WTC11 (cell line): ENCODE measurements at regions not wholly inside any gene's neighbourhood (a gene's known extent, or its start where the extent isn't known, plus 50 kb on each side); places are given as distances from the start of the nearest gene placed in this dataset.

ENCODE experiments used
- ATAC-seq: fragments of 200-7000 bp; cut with Tn5 transposase; 2 replicates; pipeline ENCODE4 v1.10.0; 2021; ENCODE audit warnings: mild to moderate bottlenecking, moderate library complexity
- CTCF ChIA-PET: fragments of 300-600 bp; sonication (Branson Sonifier 250); formaldehyde crosslinking; loops from one replicate; lab custom pipeline; 2021; ENCODE audit warnings: antibody characterized with exemption; lab: Charles Lee
- POLR2A ChIA-PET: fragments of 350-600 bp; sonication (Branson Sonifier 250); formaldehyde crosslinking; loops from one replicate; lab custom pipeline; 2021; ENCODE audit warnings: antibody characterized with exemption; lab: Charles Lee
- DNase-seq: peaks from one replicate; pipeline ENCODE4 v3.0.0; 2021; ENCODE audit warnings: low spot score
- H3K27ac Mint-ChIP-seq: 2 replicates; pipeline ENCODE4 v1.8.0; 2021; ENCODE audit warnings: mixed read lengths
- H3K27me3 Mint-ChIP-seq: 2 replicates; pipeline ENCODE4 v1.8.0; 2021; ENCODE audit warnings: low read depth, mild to moderate bottlenecking, moderate library complexity, mixed read lengths
- H3K36me3 Mint-ChIP-seq: 2 replicates; pipeline ENCODE4 v1.8.0; 2021; ENCODE audit warnings: mixed read lengths
- H3K4me1 Mint-ChIP-seq: 2 replicates; pipeline ENCODE4 v1.8.0; 2022; ENCODE audit warnings: mixed read lengths
- H3K4me3 Mint-ChIP-seq: 2 replicates; pipeline ENCODE4 v1.8.0; 2021; ENCODE audit warnings: mild to moderate bottlenecking, moderate library complexity, mixed read lengths
- H3K9me3 Mint-ChIP-seq: 2 replicates; pipeline ENCODE4 v1.8.0; 2021; ENCODE audit warnings: mixed read lengths
- CREB1 ChIP-seq: sonication (generic); formaldehyde crosslinking; IDR thresholded peaks from 2 replicates; pipeline ENCODE4 v1.8.0; 2023; ENCODE audit warnings: mild to moderate bottlenecking, missing genetic modification reagents
- IRF2 ChIP-seq: sonication (generic); formaldehyde crosslinking; IDR thresholded peaks from 2 replicates; pipeline ENCODE4 v1.8.0; 2022; ENCODE audit warnings: low read depth, missing genetic modification reagents, borderline replicate concordance
- KAT7 ChIP-seq: sonication (generic); formaldehyde crosslinking; IDR thresholded peaks from 2 replicates; pipeline ENCODE4 v1.8.1; 2023; ENCODE audit warnings: missing genetic modification reagents, mild to moderate bottlenecking, borderline replicate concordance
- NR1H2 ChIP-seq: sonication (generic); formaldehyde crosslinking; IDR thresholded peaks from 2 replicates; pipeline ENCODE4 v1.9.0; 2021; ENCODE audit warnings: mild to moderate bottlenecking, moderate library complexity, missing genetic modification reagents
- RORB ChIP-seq: fragments of 250-450 bp; sonication (Bioruptor Pico); IDR thresholded peaks from 2 replicates; pipeline ENCODE4 v1.9.0; 2021; ENCODE audit warnings: mild to moderate bottlenecking
- SP1 ChIP-seq: sonication (generic); formaldehyde crosslinking; conservative IDR thresholded peaks from 2 replicates; pipeline ENCODE4 v1.8.1; 2022; ENCODE audit warnings: missing genetic modification reagents
- ZNF232 ChIP-seq: sonication (generic); formaldehyde crosslinking; IDR thresholded peaks from 2 replicates; pipeline ENCODE4 v1.8.0; 2022; ENCODE audit warnings: mild to moderate bottlenecking, missing genetic modification reagents
- ZNF263 ChIP-seq: sonication (generic); formaldehyde crosslinking; IDR thresholded peaks from 2 replicates; pipeline ENCODE4 v1.8.1; 2022; ENCODE audit warnings: low read depth, mild to moderate bottlenecking, moderate library complexity, missing genetic modification reagents
- ZNF317 ChIP-seq: sonication (generic); formaldehyde crosslinking; IDR thresholded peaks from 2 replicates; pipeline ENCODE4 v1.8.1; 2023; ENCODE audit warnings: low read depth, mild to moderate bottlenecking, moderate library complexity, missing genetic modification reagents, borderline replicate concordance
- ZNF396 ChIP-seq: fragments of 250-450 bp; sonication (Bioruptor Pico); IDR thresholded peaks from 2 replicates; pipeline ENCODE4 v1.8.0; 2021; ENCODE audit warnings: mild to moderate bottlenecking, moderate library complexity, borderline replicate concordance
- TF ChIP-seq, protein P1 (sequence below): sonication (generic); formaldehyde crosslinking; IDR thresholded peaks from 2 replicates; pipeline ENCODE4 v1.8.1; 2022; ENCODE audit warnings: missing genetic modification reagents, borderline replicate concordance
- TF ChIP-seq, protein P2 (sequence below): sonication (generic); formaldehyde crosslinking; IDR thresholded peaks from 2 replicates; pipeline ENCODE4 v1.8.0; 2022; ENCODE audit warnings: missing genetic modification reagents
- TF ChIP-seq, protein P3 (sequence below): fragments of 250-450 bp; sonication (Bioruptor Pico); IDR thresholded peaks from 2 replicates; pipeline ENCODE4 v2.1.2; 2022; ENCODE audit warnings: mild to moderate bottlenecking, moderate library complexity
- TF ChIP-seq, protein P4 (sequence below): fragments of 250-450 bp; sonication (Bioruptor Pico); IDR thresholded peaks from 2 replicates; pipeline ENCODE4 v1.9.0; 2021; ENCODE audit warnings: mild to moderate bottlenecking
- TF ChIP-seq, protein P5 (sequence below): sonication (generic); formaldehyde crosslinking; IDR thresholded peaks from 2 replicates; pipeline ENCODE4 v1.8.1; 2023; ENCODE audit warnings: mild to moderate bottlenecking, missing genetic modification reagents, moderate library complexity

DNA sequence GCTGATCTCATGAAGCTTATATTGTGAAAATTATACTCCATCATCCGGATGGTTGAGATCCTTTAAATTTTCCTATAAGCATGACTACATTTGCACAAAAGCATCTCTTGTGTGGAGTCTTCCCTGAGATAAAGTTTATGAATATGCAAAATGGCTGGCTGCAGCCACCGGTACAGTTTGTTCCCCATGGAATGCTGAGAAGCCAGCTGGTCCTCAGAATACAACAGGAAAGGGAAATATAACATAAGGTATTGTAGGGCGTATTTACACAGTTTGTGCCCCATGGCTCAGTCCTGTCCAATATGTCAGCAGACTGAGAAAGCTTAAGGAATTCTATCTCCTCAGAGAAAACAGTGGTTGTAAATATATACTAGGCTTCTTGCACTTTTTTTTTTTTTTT is 468.6 kb downstream of the CNTN6 start:
- no peak overlapping the region for H3K4me3 Mint-ChIP-seq
- H3K27ac Mint-ChIP-seq: no peak overlapping the region
- peaks cover 63% of the 10 kb centered on the region for H3K9me3 Mint-ChIP-seq
- no peak for ATAC-seq
- H3K36me3 Mint-ChIP-seq: peaks cover 50% of the 10 kb centered on the region
- DNase-seq: no peak
- H3K4me1 Mint-ChIP-seq: no peaks in the 10 kb centered on the region
- POLR2A ChIA-PET: no interaction called here
- TF ChIP-seq ZNF396 (CRISPR knock-in tag) (no peak), IRF2 (CRISPR knock-in tag) (no peak), ZNF232 (CRISPR knock-in tag) (no peak), RORB (no peak)
- TF ChIP-seq, protein P1, sequence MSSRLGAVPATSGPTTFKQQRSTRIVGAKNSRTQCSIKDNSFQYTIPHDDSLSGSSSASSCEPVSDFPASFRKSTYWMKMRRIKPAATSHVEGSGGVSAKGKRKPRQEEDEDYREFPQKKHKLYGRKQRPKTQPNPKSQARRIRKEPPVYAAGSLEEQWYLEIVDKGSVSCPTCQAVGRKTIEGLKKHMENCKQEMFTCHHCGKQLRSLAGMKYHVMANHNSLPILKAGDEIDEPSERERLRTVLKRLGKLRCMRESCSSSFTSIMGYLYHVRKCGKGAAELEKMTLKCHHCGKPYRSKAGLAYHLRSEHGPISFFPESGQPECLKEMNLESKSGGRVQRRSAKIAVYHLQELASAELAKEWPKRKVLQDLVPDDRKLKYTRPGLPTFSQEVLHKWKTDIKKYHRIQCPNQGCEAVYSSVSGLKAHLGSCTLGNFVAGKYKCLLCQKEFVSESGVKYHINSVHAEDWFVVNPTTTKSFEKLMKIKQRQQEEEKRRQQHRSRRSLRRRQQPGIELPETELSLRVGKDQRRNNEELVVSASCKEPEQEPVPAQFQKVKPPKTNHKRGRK: no peak
- TF ChIP-seq, protein P2, sequence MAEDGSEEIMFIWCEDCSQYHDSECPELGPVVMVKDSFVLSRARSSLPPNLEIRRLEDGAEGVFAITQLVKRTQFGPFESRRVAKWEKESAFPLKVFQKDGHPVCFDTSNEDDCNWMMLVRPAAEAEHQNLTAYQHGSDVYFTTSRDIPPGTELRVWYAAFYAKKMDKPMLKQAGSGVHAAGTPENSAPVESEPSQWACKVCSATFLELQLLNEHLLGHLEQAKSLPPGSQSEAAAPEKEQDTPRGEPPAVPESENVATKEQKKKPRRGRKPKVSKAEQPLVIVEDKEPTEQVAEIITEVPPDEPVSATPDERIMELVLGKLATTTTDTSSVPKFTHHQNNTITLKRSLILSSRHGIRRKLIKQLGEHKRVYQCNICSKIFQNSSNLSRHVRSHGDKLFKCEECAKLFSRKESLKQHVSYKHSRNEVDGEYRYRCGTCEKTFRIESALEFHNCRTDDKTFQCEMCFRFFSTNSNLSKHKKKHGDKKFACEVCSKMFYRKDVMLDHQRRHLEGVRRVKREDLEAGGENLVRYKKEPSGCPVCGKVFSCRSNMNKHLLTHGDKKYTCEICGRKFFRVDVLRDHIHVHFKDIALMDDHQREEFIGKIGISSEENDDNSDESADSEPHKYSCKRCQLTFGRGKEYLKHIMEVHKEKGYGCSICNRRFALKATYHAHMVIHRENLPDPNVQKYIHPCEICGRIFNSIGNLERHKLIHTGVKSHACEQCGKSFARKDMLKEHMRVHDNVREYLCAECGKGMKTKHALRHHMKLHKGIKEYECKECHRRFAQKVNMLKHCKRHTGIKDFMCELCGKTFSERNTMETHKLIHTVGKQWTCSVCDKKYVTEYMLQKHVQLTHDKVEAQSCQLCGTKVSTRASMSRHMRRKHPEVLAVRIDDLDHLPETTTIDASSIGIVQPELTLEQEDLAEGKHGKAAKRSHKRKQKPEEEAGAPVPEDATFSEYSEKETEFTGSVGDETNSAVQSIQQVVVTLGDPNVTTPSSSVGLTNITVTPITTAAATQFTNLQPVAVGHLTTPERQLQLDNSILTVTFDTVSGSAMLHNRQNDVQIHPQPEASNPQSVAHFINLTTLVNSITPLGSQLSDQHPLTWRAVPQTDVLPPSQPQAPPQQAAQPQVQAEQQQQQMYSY (CRISPR knock-in tag): no peak
- TF ChIP-seq, protein P3, sequence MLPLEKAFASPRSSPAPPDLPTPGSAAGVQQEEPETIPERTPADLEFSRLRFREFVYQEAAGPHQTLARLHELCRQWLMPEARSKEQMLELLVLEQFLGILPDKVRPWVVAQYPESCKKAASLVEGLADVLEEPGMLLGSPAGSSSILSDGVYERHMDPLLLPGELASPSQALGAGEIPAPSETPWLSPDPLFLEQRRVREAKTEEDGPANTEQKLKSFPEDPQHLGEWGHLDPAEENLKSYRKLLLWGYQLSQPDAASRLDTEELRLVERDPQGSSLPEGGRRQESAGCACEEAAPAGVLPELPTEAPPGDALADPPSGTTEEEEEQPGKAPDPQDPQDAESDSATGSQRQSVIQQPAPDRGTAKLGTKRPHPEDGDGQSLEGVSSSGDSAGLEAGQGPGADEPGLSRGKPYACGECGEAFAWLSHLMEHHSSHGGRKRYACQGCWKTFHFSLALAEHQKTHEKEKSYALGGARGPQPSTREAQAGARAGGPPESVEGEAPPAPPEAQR (CRISPR knock-in tag): no peak
- TF ChIP-seq, protein P4, sequence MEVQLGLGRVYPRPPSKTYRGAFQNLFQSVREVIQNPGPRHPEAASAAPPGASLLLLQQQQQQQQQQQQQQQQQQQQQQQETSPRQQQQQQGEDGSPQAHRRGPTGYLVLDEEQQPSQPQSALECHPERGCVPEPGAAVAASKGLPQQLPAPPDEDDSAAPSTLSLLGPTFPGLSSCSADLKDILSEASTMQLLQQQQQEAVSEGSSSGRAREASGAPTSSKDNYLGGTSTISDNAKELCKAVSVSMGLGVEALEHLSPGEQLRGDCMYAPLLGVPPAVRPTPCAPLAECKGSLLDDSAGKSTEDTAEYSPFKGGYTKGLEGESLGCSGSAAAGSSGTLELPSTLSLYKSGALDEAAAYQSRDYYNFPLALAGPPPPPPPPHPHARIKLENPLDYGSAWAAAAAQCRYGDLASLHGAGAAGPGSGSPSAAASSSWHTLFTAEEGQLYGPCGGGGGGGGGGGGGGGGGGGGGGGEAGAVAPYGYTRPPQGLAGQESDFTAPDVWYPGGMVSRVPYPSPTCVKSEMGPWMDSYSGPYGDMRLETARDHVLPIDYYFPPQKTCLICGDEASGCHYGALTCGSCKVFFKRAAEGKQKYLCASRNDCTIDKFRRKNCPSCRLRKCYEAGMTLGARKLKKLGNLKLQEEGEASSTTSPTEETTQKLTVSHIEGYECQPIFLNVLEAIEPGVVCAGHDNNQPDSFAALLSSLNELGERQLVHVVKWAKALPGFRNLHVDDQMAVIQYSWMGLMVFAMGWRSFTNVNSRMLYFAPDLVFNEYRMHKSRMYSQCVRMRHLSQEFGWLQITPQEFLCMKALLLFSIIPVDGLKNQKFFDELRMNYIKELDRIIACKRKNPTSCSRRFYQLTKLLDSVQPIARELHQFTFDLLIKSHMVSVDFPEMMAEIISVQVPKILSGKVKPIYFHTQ (CRISPR knock-in tag): no peak
- TF ChIP-seq, protein P5, sequence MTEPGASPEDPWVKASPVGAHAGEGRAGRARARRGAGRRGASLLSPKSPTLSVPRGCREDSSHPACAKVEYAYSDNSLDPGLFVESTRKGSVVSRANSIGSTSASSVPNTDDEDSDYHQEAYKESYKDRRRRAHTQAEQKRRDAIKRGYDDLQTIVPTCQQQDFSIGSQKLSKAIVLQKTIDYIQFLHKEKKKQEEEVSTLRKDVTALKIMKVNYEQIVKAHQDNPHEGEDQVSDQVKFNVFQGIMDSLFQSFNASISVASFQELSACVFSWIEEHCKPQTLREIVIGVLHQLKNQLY (CRISPR knock-in tag): no peak
- CTCF ChIA-PET: no interaction called here
- H3K27me3 Mint-ChIP-seq: peaks cover 8% of the 10 kb centered on the region

DNA sequence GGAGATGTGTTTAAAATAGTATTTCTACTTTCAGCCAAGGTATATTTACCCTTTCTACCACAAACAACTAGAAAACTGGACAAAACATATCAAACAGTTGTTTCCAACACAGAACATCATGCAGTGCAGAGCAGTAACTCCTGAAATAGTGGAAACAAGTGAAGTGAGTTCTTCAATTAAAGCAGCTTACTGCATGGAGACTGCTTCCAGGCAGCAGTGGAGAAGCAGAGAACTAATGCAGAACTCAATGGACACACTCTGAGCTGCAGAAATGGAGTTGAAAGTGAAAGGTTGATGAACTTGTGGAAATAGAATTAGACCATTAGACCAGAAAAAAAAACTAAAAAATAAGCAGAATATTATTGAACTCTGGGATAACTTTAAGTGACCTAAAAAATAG is 478.9 kb downstream of the CNTN6 start:
- peaks cover 67% of the 10 kb centered on the region for H3K36me3 Mint-ChIP-seq
- no peak overlapping the region for H3K27ac Mint-ChIP-seq
- no peak for ATAC-seq
- ChIA-PET POLR2A (no interaction called here), CTCF (no interaction called here)
- no peak overlapping the region for H3K4me3 Mint-ChIP-seq
- no peaks in the 10 kb centered on the region for H3K4me1 Mint-ChIP-seq
- peaks cover 82% of the 10 kb centered on the region for H3K9me3 Mint-ChIP-seq
- TF ChIP-seq, protein P2 (CRISPR knock-in tag): no peak
- no peak for TF ChIP-seq ZNF317 (CRISPR knock-in tag)
- TF ChIP-seq SP1 (CRISPR knock-in tag): no peak
- TF ChIP-seq ZNF263 (CRISPR knock-in tag): no peak
- no peak for TF ChIP-seq CREB1 (CRISPR knock-in tag)
- TF ChIP-seq KAT7: no peak
- TF ChIP-seq NR1H2 (CRISPR knock-in tag): no peak
- peaks cover 2% of the 10 kb centered on the region; the same call in 1 of the 2 replicates for H3K27me3 Mint-ChIP-seq
- no peak for DNase-seq
